SJCRH30 (cell line): ENCODE measurements at regions not wholly inside any gene's neighbourhood (a gene's known extent, or its start where the extent isn't known, plus 50 kb on each side); places are given as distances from the start of the nearest gene placed in this dataset.
"Not testable (repeated sequence)": the region's sequence is repeated elsewhere in the genome, so short reads cannot be mapped to it uniquely, and the experiment has no call there.

Experiments
- DNase-seq, 2 experiments: peaks; one replicate each; pipeline ENCODE4 v3.0.0-alpha.2; 2015 to 2020
- H3K27ac ChIP-seq: fragments of 250-450 bp; sonication (Bioruptor Pico); 2 replicates; pipeline ENCODE4 v1.5.1; 2020; ENCODE audit warnings: mild to moderate bottlenecking, moderate library complexity
- H3K27me3 ChIP-seq: fragments of 250-450 bp; sonication (Bioruptor Pico); 2 replicates; pipeline ENCODE4 v1.5.1; 2020; ENCODE audit warnings: mild to moderate bottlenecking, moderate library complexity
- H3K36me3 ChIP-seq: fragments of 250-450 bp; sonication (Bioruptor Pico); 2 replicates; pipeline ENCODE4 v1.5.1; 2020; ENCODE audit warnings: mild to moderate bottlenecking, moderate library complexity
- H3K4me1 ChIP-seq: fragments of 250-450 bp; sonication (Bioruptor Pico); 2 replicates; pipeline ENCODE4 v1.5.1; 2020; ENCODE audit warnings: mild to moderate bottlenecking, moderate library complexity
- H3K4me3 ChIP-seq: fragments of 250-450 bp; sonication (Bioruptor Pico); 2 replicates; pipeline ENCODE4 v1.5.1; 2020; ENCODE audit warnings: mild to moderate bottlenecking, moderate library complexity
- H3K9me3 ChIP-seq: fragments of 250-450 bp; sonication (Bioruptor Pico); replicated peaks from 2 replicates; pipeline ENCODE4 v1.5.1; 2020; ENCODE audit warnings: mild to moderate bottlenecking, moderate library complexity

DNA sequence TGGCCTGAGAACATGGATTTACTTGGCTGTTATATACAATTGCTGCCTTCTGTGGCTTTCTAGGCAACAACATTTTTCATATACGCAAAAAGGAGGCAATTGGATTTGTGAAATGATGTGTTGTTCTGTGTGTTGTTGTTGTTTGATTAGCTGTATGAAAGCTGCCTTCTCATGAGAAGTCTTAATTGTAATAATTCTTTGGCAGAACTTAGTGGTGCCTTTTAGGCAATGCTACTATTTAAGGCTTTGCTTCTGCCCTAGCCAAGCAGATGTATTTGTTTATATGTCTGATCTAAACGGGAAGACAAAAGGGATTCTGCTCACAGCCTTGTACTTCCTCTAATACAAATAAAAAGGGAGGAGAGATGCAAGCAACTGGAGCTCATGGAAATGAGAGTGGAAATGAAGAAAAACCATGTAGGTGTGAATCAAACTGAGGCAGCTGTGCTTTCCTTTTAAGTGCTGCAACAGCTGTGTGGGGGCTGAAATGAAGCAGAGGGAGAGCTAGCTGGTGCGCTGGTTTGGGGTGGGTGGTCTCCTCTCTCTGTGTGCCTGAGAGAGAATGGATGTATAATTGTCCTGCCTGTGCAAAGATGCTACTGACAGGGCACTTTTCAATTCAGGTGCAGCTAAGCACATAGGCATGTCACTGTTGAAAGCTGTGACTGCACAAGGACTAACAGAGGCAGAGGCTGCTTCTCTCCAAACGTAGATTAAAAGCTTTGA, 386.9 kb upstream of the MAN1A1 start:
- DNase-seq, result peak; percentile 13 to 26
- Histone ChIP-seq H3K27me3 (no peaks in the 10 kb centered on the region), H3K4me1 (no peaks in the 10 kb centered on the region), H3K9me3 (no peaks in the 10 kb centered on the region), H3K27ac (no peak overlapping the region), H3K4me3 (no peak overlapping the region), H3K36me3 (no peaks in the 10 kb centered on the region)

DNA sequence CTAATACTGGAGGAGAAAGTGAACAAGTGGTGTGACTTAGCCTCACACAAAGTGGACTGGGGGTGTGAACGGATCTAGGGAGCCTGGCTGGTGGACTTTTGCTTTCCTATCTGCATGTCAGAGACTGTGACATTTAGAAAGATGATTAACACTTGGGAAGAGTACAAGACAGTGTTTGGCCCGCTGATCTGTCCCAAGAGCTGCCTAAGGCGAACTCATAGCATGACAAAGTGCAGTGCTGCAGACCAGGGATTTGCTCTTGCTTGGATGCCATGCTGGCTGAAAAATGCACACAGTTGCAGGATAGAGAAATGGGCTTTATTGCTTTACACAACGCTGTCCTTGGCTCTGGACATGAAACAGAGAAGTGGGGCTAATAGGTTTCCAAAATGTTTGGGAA, 386.0 kb upstream of the MAN1A1 start:
- no peaks in the 10 kb centered on the region for H3K9me3 ChIP-seq

DNA sequence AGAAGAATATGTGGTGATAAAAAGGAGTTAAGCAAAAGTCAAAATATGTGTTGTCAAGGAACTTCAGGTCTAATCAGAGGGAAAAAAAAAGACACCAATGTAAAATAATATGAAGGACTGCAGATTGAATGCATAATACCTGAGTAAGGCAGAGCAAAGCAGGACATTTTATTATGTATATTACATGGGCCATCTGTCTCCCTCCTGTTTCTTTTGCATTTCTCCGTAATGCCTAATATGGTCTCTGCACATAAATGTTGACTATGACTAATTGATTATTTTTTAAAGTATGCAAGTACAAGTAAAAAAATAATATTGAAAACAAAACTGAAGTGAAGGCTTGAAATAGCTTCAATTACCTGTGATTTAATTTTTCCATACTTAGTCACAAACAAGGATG, 384.7 kb upstream of the MAN1A1 start:
- Histone ChIP-seq H3K4me1 (no peaks in the 10 kb centered on the region), H3K27ac (no peak overlapping the region), H3K9me3 (no peaks in the 10 kb centered on the region), H3K4me3 (no peak overlapping the region), H3K27me3 (no peaks in the 10 kb centered on the region), H3K36me3 (no peaks in the 10 kb centered on the region)
- DNase-seq, result no peak

More for the DNA sequence above, 386.0 kb upstream of the MAN1A1 start:
- Histone ChIP-seq H3K4me3 (no peak overlapping the region), H3K4me1 (no peaks in the 10 kb centered on the region), H3K27ac (no peak overlapping the region), H3K36me3 (no peaks in the 10 kb centered on the region), H3K27me3 (no peaks in the 10 kb centered on the region)
- no peak for DNase-seq

DNA sequence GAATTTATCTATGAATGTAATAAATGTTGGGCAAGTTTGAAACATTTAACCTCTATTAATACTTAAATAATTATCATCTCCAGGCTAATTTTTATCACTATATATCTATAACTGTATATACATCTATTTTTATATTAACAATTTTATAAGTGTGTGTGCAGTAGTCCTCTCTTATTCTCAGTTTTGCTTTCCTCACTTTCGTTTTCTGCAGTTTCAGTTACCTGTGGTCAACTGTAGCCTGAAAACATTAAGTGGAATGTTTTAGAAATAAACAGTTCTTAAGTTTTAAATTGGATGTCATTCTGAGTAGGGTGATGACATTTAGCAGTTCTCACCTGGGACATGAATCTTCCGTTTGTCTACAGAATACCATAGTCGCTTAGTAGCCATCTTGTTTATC, 379.4 kb upstream of the MAN1A1 start:
- Histone ChIP-seq H3K4me3 (no peak overlapping the region), H3K27me3 (no peaks in the 10 kb centered on the region), H3K4me1 (no peaks in the 10 kb centered on the region), H3K36me3 (no peaks in the 10 kb centered on the region), H3K9me3 (no peaks in the 10 kb centered on the region), H3K27ac (no peak overlapping the region)
- no peak for DNase-seq

DNA sequence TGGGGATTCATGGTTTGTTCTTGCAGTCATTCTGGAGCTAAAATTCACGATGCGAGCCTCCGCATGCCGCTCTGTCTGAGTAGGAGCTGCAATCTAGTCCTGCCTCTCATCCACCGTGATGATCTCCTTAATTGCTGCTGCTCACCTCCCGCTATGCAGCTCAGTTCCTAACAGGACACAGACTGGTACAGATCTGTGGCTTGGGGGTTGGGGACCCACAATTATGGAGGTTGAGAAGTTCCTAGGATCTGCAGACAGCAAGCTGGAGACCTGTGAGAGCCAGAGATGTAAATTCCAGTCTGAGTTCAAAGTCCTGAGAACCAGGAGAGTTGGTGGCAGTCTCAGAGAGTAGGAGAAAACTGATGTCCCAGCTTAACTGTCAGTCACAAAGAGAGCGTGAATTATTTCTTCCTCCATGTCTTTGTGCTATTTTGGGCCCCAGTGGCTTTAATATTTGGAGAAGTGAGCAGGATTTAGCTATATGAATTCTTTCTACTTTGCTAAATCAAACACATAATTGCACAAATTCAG, 378.7 kb upstream of the MAN1A1 start:
- Histone ChIP-seq H3K36me3 (no peaks in the 10 kb centered on the region), H3K4me3 (no peak overlapping the region), H3K27ac (no peak overlapping the region), H3K4me1 (no peaks in the 10 kb centered on the region), H3K27me3 (no peaks in the 10 kb centered on the region), H3K9me3 (no peaks in the 10 kb centered on the region)
- DNase-seq, result no peak

DNA sequence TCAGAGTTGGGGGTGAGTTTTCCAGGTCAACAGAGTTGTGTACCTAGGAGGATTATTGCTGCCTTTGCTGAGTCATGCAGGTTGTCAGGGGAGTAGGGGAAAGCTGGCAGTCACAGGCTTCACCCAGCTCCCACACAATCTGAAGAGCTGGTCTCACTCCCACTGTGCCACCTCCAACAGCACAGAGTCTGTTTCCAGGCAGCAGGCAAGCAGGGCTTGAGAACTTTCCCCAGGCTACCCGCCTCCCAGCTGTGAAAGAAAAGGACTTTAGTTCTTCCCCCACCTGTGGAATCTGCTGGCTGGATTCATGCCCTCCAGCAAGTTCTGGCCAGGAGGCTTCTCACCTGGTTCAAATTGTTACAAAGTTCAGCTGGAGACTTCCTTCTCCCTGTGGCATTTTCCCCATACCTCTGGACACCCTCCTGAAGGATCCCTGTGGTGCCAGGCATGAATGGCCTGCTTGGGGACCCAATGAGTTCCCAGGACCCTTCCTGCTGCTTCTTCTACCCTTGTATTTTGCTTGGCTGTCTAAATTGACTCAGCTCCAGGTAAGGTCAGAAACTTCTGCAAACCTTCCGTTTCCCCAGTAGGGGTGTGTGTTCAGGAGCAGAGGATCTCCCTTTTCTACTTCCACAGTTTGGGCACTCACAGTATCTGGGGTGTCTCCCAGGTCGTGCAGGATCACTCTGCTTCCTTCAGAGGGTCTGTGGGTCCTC, 378.1 kb upstream of the MAN1A1 start:
- Histone ChIP-seq H3K4me1 (no peaks in the 10 kb centered on the region), H3K27ac (no peak overlapping the region), H3K9me3 (no peaks in the 10 kb centered on the region), H3K4me3 (no peak overlapping the region), H3K27me3 (no peaks in the 10 kb centered on the region), H3K36me3 (no peaks in the 10 kb centered on the region)
- no peak for DNase-seq

DNA sequence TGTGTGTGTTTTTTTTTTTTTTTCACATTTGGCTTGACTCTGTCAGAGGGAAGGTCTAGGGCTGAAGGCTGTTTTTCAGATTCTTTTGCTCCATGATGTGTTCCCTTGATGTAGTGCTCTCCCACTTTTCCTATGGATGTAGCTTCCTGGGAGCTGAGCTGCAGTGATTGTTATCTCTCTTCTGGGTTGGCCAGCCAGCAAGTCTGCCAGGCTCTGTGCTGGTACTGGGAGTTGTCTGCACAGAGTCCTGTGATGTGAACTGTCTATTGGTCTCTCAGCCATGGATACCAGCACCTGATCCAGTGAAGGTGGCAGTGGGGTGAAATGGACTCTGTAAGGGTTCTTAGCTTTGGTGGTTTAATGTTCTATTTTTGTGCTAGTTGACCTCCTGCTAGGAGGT, 377.4 kb upstream of the MAN1A1 start:
- DNase-seq, H3K36me3 ChIP-seq, H3K27me3 ChIP-seq, H3K9me3 ChIP-seq, H3K27ac ChIP-seq, H3K4me3 ChIP-seq, H3K4me1 ChIP-seq: not testable (repeated sequence)

DNA sequence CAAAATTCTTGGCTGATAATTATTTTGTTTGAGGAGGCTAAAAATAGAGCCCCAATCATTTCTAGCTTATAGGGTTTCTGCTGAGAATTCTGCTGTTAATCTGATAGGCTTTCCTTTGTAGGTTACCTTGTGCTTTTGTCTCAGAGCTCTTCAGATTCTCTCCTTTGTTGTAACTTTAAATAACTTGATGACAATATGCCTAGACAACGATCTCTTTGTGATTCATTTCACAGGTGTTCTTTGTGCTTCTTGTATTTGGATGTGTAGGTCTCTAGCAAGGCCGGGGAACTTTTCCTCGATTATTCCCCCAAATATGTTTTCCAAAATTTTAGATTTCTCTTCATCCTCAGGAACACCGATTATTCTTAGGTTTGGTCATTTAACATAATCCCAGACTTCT, 376.5 kb upstream of the MAN1A1 start:
- H3K27ac ChIP-seq, result no peak overlapping the region
- no peaks in the 10 kb centered on the region for H3K36me3 ChIP-seq
- H3K4me3 ChIP-seq, result no peak overlapping the region
- H3K27me3 ChIP-seq, result no peaks in the 10 kb centered on the region
- no peaks in the 10 kb centered on the region for H3K4me1 ChIP-seq
- H3K9me3 ChIP-seq, result no peaks in the 10 kb centered on the region
- DNase-seq, result no peak

DNA sequence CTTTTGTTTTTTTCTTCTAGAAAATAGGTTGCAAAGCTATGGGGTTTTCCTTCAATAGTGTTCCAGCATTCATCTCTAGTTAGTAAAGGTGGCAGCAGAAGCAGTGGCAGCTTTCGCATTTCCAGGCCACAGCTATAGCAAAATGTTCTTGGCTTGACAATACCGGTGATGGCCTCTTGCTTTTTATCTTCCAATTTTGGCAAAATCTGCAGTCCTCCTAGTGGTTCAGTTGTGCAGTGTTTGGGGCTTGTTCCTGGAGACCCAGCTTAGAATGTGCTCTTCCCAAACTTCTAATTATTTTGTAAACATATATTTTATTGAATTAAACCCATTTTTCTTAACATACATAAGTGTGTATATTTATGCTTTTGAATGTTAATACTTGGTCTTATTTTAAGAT, 370.6 kb upstream of the MAN1A1 start:
- no peak for DNase-seq
- no peaks in the 10 kb centered on the region for H3K9me3 ChIP-seq
- no peaks in the 10 kb centered on the region for H3K27me3 ChIP-seq
- no peaks in the 10 kb centered on the region for H3K36me3 ChIP-seq
- no peaks in the 10 kb centered on the region for H3K4me1 ChIP-seq
- no peak overlapping the region for H3K4me3 ChIP-seq
- H3K27ac ChIP-seq, result no peak overlapping the region

DNA sequence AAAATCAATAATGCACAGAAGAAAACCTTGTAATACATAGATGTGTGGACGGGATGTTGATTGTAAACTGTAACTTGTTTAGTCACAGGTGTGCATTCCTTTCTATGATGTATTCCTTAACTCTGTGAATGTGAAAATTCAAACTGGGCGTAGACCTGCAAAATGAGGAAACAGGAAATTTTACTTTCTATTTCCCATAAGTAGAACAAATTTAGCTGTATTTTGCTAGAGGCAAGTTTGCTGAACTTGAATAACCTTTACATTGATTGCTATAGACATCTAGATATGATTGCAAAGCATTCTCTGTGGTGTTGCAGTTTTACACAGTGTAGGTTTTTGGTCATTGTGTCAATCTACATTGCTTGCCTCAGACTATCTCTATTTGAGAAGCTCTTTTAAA, 368.4 kb upstream of the MAN1A1 start:
- Histone ChIP-seq H3K4me3 (no peak overlapping the region), H3K27me3 (no peaks in the 10 kb centered on the region), H3K4me1 (0 out of 2 replicates have a peak, but pooled peaks cover 3% of the 10 kb centered on the region), H3K36me3 (no peaks in the 10 kb centered on the region), H3K27ac (no peak overlapping the region), H3K9me3 (no peaks in the 10 kb centered on the region)
- DNase-seq, result no peak

DNA sequence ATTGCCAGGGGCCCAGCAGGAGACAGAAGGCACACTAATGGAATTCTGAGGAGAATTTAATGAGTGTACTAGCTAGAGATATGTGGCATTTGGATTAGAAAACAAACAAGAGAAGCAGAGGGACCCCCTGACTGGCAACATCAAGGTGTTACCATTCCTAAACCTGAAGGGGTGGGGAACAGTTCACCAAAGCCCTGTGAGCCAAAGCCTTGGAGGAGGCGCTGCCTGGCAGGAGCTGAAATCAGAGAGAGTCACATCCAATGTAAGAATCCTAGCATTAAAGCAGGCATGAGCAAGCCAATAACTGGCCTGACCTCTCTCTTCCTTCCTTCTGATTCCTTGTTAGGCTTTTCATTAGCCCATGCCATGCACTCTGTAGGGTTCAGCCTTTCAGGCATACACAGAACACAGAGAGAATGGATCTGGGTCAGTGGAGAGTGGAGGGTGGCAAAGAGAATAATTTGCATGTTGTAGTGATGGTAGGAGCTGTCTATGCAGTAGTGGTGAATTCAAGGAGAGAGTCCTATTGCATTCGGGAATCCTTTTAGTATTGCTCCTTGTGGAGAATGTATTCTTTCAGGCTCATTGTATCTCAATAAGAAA, 367.2 kb upstream of the MAN1A1 start:
- Histone ChIP-seq H3K9me3 (no peaks in the 10 kb centered on the region), H3K27ac (no peak overlapping the region), H3K27me3 (no peaks in the 10 kb centered on the region), H3K4me1 (0 out of 2 replicates have a peak, but pooled peaks cover 3% of the 10 kb centered on the region), H3K36me3 (no peaks in the 10 kb centered on the region), H3K4me3 (no peak overlapping the region)
- DNase-seq, result no peak

DNA sequence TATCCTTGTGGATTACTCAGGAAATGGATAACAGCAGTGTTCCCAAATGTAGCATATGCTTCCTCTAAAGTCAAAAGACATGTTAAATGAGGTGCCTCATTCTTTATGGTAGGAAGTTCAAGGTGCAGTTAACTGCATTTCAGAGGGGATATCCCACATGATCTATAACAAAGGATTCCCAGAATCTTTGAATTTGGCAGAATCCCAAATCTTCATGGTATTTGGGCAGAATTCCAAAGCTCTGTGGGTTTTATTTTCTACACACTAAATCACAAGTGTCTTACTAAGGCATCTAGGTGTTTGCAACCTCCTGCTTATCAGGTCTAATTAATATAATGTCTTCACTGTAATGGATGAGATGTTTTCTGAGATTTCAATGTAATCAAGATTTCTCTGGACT, 364.3 kb upstream of the MAN1A1 start:
- no peak overlapping the region for H3K4me3 ChIP-seq
- H3K27me3 ChIP-seq, result no peaks in the 10 kb centered on the region
- no peaks in the 10 kb centered on the region for H3K36me3 ChIP-seq
- no peak overlapping the region for H3K27ac ChIP-seq
- 0 out of 2 replicates have a peak, but pooled peaks cover 3% of the 10 kb centered on the region for H3K4me1 ChIP-seq
- H3K9me3 ChIP-seq, result no peaks in the 10 kb centered on the region
- peak in 1 of 2 experiments; percentile 22 for DNase-seq

DNA sequence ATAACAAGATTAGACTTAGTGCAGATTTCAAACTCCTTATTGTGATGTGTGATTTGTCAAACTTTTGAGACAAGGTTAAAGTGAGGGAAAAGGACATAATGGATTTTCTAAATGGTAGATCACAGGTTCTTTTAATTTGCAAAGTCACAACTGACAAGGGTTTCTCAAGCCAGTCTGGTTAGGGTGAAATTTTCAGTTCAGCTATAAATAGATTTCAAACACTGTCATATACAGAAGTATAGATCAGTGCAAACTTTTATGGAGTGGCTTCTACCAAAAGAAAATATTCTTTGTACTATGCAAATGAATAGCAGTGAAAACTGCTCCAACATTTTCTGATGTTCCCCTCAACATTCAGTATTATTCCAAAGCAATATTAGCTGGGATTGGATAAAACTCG, 337.1 kb upstream of the MAN1A1 start:
- H3K4me1 ChIP-seq, result no peaks in the 10 kb centered on the region
- no peak overlapping the region for H3K27ac ChIP-seq
- no peak for DNase-seq
- H3K36me3 ChIP-seq, result no peaks in the 10 kb centered on the region
- H3K9me3 ChIP-seq, result no peaks in the 10 kb centered on the region
- H3K27me3 ChIP-seq, result no peaks in the 10 kb centered on the region
- no peak overlapping the region for H3K4me3 ChIP-seq

DNA sequence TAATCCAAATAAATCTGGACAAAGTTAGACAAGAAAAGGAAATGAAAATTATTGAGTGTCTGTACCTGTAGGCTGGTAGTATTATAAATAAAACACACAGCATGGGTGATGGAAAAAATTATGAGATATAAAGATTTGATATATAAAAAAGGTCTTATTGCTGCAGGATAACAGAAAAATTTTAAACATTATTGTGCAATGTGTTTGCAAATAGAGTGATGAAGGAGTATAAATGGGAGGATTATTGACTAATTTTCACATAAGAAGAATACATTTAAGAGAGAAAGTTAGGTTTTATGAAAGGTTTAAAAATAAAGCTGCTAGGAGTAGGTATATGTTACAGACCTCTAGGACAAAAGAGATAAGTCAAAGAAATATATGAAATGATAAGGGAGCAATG, 336.7 kb upstream of the MAN1A1 start:
- Histone ChIP-seq H3K4me3 (no peak overlapping the region), H3K27me3 (no peaks in the 10 kb centered on the region), H3K9me3 (no peaks in the 10 kb centered on the region), H3K36me3 (no peaks in the 10 kb centered on the region), H3K27ac (no peak overlapping the region), H3K4me1 (no peaks in the 10 kb centered on the region)
- no peak for DNase-seq

DNA sequence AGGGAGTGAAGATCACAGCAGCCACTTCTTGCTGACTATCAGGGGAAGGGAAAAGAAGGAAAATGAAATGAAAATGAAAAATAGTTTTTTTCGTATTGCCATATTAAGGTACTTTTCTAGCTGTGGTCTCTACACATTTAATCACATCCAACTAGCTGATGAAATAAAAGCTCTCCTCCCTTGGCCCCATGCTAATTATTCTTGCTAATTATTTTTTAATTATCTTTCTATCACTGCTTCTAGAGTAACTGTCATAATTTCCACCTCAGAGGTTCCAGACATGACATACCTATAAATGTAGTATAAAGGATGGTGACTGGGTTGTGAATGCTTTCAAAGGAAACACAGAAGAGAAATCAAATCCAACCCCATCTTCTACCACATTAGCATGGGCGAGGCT, 334.1 kb upstream of the MAN1A1 start:
- no peak for DNase-seq
- no peaks in the 10 kb centered on the region for H3K27me3 ChIP-seq
- H3K9me3 ChIP-seq, result no peaks in the 10 kb centered on the region
- no peaks in the 10 kb centered on the region for H3K4me1 ChIP-seq
- no peaks in the 10 kb centered on the region for H3K36me3 ChIP-seq
- H3K4me3 ChIP-seq, result no peak overlapping the region
- H3K27ac ChIP-seq, result no peak overlapping the region
